Occipital lobe (tissue), 1 donor: ENCODE measurements at regions not wholly inside any gene's neighbourhood (a gene's known extent, or its start where the extent isn't known, plus 50 kb on each side); places are given as distances from the start of the nearest gene placed in this dataset.
"Not testable (repeated sequence)": the region's sequence is repeated elsewhere in the genome, so short reads cannot be mapped to it uniquely, and the experiment has no call there.

Source experiments
- DNase-seq: peaks from one replicate; lab custom pipeline; 2025; lab: John Stamatoyannopoulos, UW

GRCh38 chr5:176747670-176748072, 62.7 kb upstream of the UNC5A start:
- DNase-seq = no peak

- no peak for DNase-seq
These were observed 62.0 kb upstream of the UNC5A start for GRCh38 chr5:176748073-176748966.

- no peak for DNase-seq
These were observed 61.1 kb upstream of the UNC5A start for GRCh38 chr5:176748967-176749935.

- DNase-seq = no peak
These were observed 60.2 kb upstream of the UNC5A start for GRCh38 chr5:176750144-176750543.

GRCh38 chr5:176754376-176754973, 55.9 kb upstream of the UNC5A start:
- no peak for DNase-seq

- DNase-seq = not testable (repeated sequence)
These were observed 54.8 kb upstream of the UNC5A start for GRCh38 chr5:176755593-176755992.

- DNase-seq = not testable (repeated sequence)
These were observed 52.8 kb upstream of the UNC5A start for GRCh38 chr5:176757569-176757968.
